Suprapubic skin (tissue), 3 donors: ENCODE measurements at regions not wholly inside any gene's neighbourhood (a gene's known extent, or its start where the extent isn't known, plus 50 kb on each side); places are given as distances from the start of the nearest gene placed in this dataset.

Experiments
- POLR2AphosphoS5 ChIP-seq, 3 donors: sonication (generic); formaldehyde crosslinking; IDR thresholded peaks; one replicate each; pipeline ENCODE4 v1.6.1; 2017; ENCODE audit warnings: antibody characterized with exemption in 3 of 3
- TF ChIP-seq, protein P1 (sequence below), 2 donors: fragments of 200-600 bp in 1 of 2; fragments of 450-650 bp in 1 of 2; sonication (generic) in 1 of 2; IDR thresholded peaks; one replicate each; pipeline ENCODE4 v1.5.1; 2016 to 2019; ENCODE audit warnings: antibody characterized with exemption in 2 of 2, mild to moderate bottlenecking in 1 of 2, moderate library complexity in 1 of 2

DNA sequence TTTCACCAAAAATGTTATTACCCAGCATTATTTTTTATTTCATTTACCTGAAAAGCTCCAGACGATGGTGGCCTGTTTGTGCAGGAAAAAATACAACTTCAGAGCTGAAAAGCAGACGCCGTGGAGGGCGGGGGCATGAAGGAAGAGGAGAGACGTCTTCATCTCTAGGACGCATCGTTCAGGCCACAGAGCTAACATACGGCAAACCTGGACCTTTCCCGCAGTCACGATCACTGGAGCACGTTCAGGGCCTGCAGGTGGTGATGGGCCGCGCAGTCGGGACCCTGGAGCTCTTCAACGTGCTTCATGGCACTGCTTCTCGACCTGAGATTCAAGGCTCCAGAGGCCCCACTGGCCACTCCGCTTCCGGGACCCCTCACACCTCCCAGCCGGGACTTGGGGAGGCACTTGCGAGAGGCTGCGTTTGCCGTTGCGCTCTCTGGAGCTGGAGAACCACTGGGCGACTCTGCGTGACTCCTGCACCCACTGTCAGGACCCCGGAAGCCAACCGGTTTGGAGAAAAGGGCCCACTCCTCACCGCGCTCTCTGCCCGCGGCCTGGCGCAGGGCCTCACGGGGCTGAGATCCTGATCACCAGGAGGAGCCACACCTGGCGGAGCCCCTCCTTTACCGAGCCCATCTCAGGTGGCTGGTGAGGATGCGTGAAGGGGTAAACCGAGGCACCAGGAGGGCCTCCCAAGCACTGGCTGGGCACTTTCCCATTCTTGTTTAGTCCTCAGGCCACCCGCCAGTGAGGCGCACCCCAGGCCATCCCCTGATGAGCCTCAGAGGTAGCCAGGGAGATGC is 164.4 kb upstream of the AFDN start:
- TF ChIP-seq, protein P1, sequence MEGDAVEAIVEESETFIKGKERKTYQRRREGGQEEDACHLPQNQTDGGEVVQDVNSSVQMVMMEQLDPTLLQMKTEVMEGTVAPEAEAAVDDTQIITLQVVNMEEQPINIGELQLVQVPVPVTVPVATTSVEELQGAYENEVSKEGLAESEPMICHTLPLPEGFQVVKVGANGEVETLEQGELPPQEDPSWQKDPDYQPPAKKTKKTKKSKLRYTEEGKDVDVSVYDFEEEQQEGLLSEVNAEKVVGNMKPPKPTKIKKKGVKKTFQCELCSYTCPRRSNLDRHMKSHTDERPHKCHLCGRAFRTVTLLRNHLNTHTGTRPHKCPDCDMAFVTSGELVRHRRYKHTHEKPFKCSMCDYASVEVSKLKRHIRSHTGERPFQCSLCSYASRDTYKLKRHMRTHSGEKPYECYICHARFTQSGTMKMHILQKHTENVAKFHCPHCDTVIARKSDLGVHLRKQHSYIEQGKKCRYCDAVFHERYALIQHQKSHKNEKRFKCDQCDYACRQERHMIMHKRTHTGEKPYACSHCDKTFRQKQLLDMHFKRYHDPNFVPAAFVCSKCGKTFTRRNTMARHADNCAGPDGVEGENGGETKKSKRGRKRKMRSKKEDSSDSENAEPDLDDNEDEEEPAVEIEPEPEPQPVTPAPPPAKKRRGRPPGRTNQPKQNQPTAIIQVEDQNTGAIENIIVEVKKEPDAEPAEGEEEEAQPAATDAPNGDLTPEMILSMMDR (IDR thresholded peaks at IDR 0.05), result no peak
- no peak for TF ChIP-seq POLR2AphosphoS5 (IDR thresholded peaks at IDR 0.05)
